Sciatic nerve (tissue), 2 donors: ENCODE measurements at regions not wholly inside any gene's neighbourhood (a gene's known extent, or its start where the extent isn't known, plus 50 kb on each side); places are given as distances from the start of the nearest gene placed in this dataset.
"Not testable (repeated sequence)": the region's sequence is repeated elsewhere in the genome, so short reads cannot be mapped to it uniquely, and the experiment has no call there.

Source experiments
- ATAC-seq: fragments of 200-7000 bp; cut with Tn5 transposase; one replicate; pipeline ENCODE4 v1.9.1; 2020; ENCODE audit warnings: mild to moderate bottlenecking, moderate library complexity
- DNase-seq: peaks from one replicate; pipeline ENCODE4 v3.0.0-alpha.2; 2020; ENCODE audit warnings: low spot score
- intact Hi-C: fragments of 100-400 bp; cut with DNase I; formaldehyde crosslinking; loops from one replicate; pipeline ENCODE4 v1.14.2; 2022
- donor health status: DM: no; HTN: no; CAD: no.
- donor health status: DM: no; HTN: no; CAD: no.

DNA sequence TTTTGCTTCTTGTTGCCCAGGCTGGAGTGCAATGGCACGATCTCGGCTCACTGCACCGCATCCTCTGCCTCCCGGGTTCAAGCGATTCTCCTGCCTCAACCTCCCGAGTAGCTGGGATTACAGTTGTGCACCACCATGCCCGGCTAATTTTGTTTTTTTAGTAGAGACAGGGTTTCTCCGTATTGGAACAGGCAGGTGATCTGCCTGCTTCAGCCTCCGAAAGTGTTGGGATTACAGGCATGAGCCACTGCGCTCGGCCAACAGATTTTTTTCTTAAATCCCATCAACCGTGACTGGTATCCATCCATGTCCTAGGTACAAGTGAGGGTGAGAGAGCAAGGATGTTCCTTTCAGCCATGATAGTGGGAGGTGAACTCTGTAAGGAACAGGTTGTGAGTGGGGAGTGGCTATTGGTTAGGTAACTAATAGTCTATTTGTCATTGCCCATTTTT, 103.8 kb upstream of the TPTE start:
- intact Hi-C loops, DNase-seq: not testable (repeated sequence)
- ATAC-seq: peak; percentile 13

DNA sequence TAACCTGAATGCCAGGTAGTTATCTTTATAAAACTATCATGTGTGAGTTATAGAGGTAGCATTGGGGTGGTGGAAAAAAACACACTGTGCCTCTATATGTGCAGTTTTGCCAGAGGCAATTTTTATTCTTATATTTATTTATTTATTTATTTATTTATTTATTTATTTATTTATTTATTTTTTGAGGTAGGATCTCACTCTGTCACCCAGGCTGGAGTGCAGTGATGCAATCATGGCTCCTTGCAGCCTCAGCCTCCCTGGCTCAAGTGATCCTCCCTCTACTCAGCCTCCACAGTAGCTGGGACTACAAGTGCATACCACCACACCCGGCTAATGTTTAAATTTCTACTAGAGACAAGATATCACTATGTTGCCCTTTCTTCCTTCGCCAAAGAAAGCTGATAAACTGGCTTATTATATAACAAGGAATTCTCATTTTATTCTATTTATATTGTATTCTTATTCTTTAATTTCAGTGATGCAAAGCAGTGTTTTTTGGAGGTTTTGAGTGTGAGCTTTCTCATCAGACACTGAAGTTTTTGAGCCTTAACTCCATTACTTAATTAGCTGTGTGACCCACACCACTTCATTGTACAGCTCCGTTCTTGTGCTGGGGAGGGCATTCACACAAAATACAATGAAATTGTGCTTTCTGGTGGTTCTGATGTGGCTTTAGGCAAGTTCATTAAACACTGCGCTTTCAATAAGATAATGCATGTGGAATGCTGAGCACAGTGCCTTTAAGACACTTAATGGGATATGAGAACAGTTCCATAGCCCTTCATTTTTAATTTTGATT, 102.9 kb upstream of the TPTE start:
- intact Hi-C loops, DNase-seq, ATAC-seq: not testable (repeated sequence)

DNA sequence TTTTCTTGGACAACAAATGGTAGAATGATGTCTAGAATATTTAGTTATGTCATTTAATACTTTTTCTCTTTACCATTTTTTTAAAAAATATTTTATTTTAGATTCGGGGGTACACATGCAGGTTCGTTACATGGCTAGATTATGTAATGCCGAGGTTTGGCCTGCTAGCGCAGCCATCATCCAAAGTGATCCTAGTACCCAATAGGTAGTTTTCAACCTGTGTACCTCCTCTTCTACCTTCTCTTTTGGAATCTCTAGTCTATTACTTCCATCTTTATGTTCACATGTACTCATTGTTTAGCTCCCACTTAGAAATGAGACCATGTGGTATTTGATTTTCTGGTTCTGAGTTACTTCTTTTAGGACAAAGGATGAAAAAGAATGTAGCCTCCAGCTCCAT, 100.2 kb upstream of the TPTE start:
- ATAC-seq, DNase-seq, intact Hi-C loops: not testable (repeated sequence)

DNA sequence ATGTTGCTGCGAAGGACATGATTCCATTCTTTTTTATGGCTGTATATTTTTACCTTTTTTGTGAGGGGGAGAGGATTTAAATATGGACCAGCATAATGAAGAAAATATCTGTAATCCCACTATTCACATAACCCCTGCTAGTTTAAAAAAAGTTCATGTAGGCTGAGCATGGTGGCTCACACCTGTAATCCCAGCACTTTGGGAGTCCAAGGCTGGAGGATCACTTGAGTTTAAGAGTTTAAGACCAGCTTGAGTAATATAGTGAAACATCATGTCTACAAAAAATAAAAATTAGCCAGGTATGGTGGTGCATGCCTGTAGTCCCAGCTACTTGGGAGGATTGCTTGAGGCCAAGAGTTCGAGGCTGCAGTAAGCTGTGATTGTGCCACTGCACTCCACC, 99.8 kb upstream of the TPTE start:
- intact Hi-C loops, DNase-seq: not testable (repeated sequence)

GRCh38 chr21:10424097-10424886, 97.1 kb upstream of the TPTE start:
- peak; percentile 58 for DNase-seq
- intact Hi-C loops, ATAC-seq: not testable (repeated sequence)

More for the DNA sequence above, 99.8 kb upstream of the TPTE start:
- not testable (repeated sequence) for ATAC-seq

GRCh38 chr21:10424887-10425145, 96.6 kb upstream of the TPTE start:
- ATAC-seq, intact Hi-C loops, DNase-seq: not testable (repeated sequence)

- intact Hi-C loops: no loop called here
- ATAC-seq: no peak
- DNase-seq: no peak
These were observed 95.5 kb upstream of the TPTE start for GRCh38 chr21:10425856-10426255.

DNA sequence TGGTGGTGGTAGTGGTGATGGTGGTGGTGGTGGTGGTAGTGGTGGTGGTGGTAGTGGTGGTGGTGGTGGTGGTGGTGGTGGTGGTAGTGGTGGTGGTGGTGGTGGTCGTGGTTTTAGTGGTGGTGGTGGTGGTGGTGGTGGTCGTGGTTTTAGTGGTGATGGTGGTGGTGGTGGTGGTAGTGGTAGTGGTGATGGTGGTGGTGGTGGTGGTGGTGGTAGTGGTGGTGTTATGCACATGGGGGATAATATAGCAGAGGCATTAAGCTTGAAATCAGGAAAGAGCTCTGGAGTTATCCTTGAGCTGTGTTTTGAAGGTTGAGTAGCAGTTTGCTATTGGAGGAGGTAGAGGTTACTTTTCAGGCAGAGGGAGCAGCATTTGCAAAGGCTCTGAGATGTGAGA, 94.6 kb upstream of the TPTE start:
- intact Hi-C loops, DNase-seq, ATAC-seq: not testable (repeated sequence)

GRCh38 chr21:10427277-10427676, 94.1 kb upstream of the TPTE start:
- ATAC-seq, intact Hi-C loops: not testable (repeated sequence)

DNA sequence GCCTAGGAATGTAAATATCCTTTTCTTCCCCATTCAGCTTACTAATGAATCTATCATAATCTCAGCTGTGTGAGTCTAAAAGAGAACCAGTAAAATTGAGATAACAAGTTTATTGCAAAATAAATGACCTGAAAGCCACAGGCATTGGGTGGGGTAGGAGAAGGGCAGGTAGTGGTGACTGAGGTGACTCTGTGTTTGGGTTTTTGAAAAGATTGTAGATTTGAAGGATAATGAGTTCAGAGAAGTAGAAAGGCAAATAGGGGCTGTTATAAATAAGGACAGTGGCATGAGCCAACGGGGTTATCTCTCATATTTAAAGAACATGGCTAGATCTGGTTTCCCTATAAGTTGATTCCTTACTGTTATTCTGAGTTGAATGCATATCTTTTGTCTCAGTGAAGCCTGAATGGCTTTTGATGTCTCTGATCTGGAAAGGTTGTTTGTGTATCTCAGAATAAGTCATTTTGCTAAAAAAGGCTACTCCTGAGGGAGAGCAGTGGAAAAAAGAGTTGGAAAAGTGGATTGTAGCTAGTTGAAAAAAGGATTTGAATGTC, 92.3 kb upstream of the TPTE start:
- DNase-seq, intact Hi-C loops, ATAC-seq: not testable (repeated sequence)

More at GRCh38 chr21:10427277-10427676, 94.1 kb upstream of the TPTE start:
- not testable (repeated sequence) for DNase-seq

GRCh38 chr21:10430005-10430404, 91.4 kb upstream of the TPTE start:
- no peak for DNase-seq
- ATAC-seq: peak; percentile 9
- intact Hi-C loops: no loop called here

GRCh38 chr21:10431995-10432394, 89.4 kb upstream of the TPTE start:
- ATAC-seq (peak; percentile 8), DNase-seq (peak; percentile 67)
- intact Hi-C loops: not testable (repeated sequence)

- intact Hi-C loops, DNase-seq: not testable (repeated sequence)
- peak; percentile 5 for ATAC-seq
These were observed 88.9 kb upstream of the TPTE start for GRCh38 chr21:10432456-10432855.

- ATAC-seq, intact Hi-C loops, DNase-seq: not testable (repeated sequence)
These were observed 83.4 kb upstream of the TPTE start for GRCh38 chr21:10437977-10438376.

DNA sequence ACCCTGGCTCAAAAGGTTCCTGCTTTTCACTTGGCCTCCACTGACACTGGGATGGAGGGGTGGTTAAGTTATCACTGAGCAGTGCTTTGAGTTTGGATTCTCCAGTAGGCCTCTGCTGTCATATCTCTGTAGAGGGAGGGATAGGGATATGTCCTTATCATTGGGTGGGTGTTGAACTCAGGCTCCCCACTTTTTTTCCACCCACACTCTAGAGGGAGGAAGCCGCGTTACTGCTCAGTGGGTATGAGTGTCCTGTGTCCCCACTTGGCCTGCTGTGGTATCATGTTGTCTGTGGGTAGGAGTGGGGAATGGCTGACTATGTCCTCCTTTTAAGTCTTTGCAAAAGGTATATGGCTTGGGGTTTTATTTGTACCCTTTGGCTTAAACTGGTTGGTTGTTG, 80.7 kb upstream of the TPTE start:
- ATAC-seq: peak; percentile 62
- intact Hi-C loops: not testable (repeated sequence)
- peak; percentile 59 for DNase-seq

- DNase-seq: peak; percentile 61
- ATAC-seq: peak; percentile 4
- intact Hi-C loops: not testable (repeated sequence)
These were observed 79.4 kb upstream of the TPTE start for GRCh38 chr21:10442018-10442417.

GRCh38 chr21:10445685-10446084, 75.7 kb upstream of the TPTE start:
- intact Hi-C loops: not testable (repeated sequence)

DNA sequence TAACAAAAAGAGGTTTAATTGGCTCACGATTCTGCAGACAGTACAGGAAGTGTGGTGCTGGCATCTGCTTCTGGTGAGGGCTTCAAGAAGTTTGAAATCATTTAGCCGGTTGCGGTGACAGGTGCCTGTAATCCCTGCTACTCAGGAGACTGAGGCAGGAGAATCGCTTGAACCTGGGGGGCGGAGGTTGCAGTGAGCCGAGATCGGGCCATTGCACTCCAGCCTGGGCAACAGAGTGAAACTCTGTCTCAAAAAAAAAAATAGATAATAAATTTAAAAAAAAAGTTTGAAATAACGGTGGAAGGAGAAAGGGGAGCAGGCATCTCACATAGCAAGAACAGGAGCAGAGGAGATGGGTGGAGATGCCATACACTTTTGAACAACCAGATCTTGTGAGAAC, 71.9 kb upstream of the TPTE start:
- intact Hi-C loops, ATAC-seq, DNase-seq: not testable (repeated sequence)

More at GRCh38 chr21:10445685-10446084, 75.7 kb upstream of the TPTE start:
- ATAC-seq, DNase-seq: not testable (repeated sequence)

GRCh38 chr21:10451274-10451673, 70.1 kb upstream of the TPTE start:
- ATAC-seq, DNase-seq, intact Hi-C loops: not testable (repeated sequence)
